PC-3 (cell line): ENCODE measurements at regions not wholly inside any gene's neighbourhood (a gene's known extent, or its start where the extent isn't known, plus 50 kb on each side); places are given as distances from the start of the nearest gene placed in this dataset.

Experiments
- ATAC-seq: fragments of 200-7000 bp; cut with Tn5 transposase; 2 replicates; pipeline ENCODE4 v1.9.1; 2020; ENCODE audit warnings: mild to moderate bottlenecking, moderate library complexity
- BruUV-seq: library from RNA; stranded (reverse); fragments of 400-500 nt; replicated peaks from 2 replicates; lab custom pipeline; 2021; lab: Mats Ljungman, UMichigan
- CTCF ChIA-PET: fragments of 300-600 bp; sonication (Branson Sonifier 250); formaldehyde crosslinking; loops from one replicate; lab custom pipeline; 2022; ENCODE audit warnings: antibody characterized with exemption; lab: Charles Lee
- POLR2A ChIA-PET: fragments of 300-600 bp; sonication (Branson Sonifier 250); formaldehyde crosslinking; loops from one replicate; lab custom pipeline; 2022; ENCODE audit warnings: antibody characterized with exemption; ENCODE audit not compliant: unreplicated experiment; lab: Charles Lee
- DNase-seq: peaks from one replicate; pipeline ENCODE4 v3.0.0-alpha.2; 2015
- H2AFZ ChIP-seq: fragments of 300-600 bp; sonication (generic); 2 replicates; pipeline ENCODE4 v1.6.0; 2016; ENCODE audit warnings: antibody characterized with exemption, low read length
- H3F3A ChIP-seq: fragments of 300-600 bp; sonication (generic); one replicate; pipeline ENCODE4 v1.6.0; 2017; ENCODE audit warnings: antibody characterized with exemption, low read length, control low read depth, mild to moderate bottlenecking; ENCODE audit not compliant: unreplicated experiment
- H3K27ac ChIP-seq: fragments of 300-600 bp; sonication (generic); 2 replicates; pipeline ENCODE4 v1.5.1; 2016; ENCODE audit warnings: mild to moderate bottlenecking, low read length
- H3K27me3 ChIP-seq: fragments of 300-600 bp; sonication (generic); 2 replicates; pipeline ENCODE4 v1.6.1; 2016; ENCODE audit warnings: low read length, mixed read lengths
- H3K36me3 ChIP-seq: fragments of 300-600 bp; sonication (generic); 2 replicates; pipeline ENCODE4 v1.6.1; 2016; ENCODE audit warnings: low read depth, mixed run types, low read length, mixed read lengths
- H3K4me1 ChIP-seq: fragments of 300-600 bp; sonication (generic); 2 replicates; pipeline ENCODE4 v1.5.1; 2016; ENCODE audit warnings: low read length; ENCODE audit not compliant: insufficient read depth
- H3K4me2 ChIP-seq: fragments of 300-600 bp; sonication (generic); 2 replicates; pipeline ENCODE4 v1.6.0; 2016; ENCODE audit warnings: low read length
- H3K4me3 ChIP-seq: fragments of 300-600 bp; sonication (generic); 2 replicates; pipeline ENCODE4 v1.5.1; 2016; ENCODE audit warnings: mild to moderate bottlenecking, low read length, mixed read lengths
- H3K79me2 ChIP-seq: fragments of 300-600 bp; sonication (generic); 2 replicates; pipeline ENCODE4 v1.6.1; 2017; ENCODE audit warnings: low read length, mixed read lengths
- H3K9ac ChIP-seq: fragments of 300-600 bp; sonication (generic); 2 replicates; pipeline ENCODE4 v1.6.0; 2016; ENCODE audit warnings: mild to moderate bottlenecking, low read length
- H3K9me2 ChIP-seq: fragments of 300-600 bp; sonication (generic); replicated peaks from 2 replicates; pipeline ENCODE4 v1.6.1; 2016; ENCODE audit warnings: mixed run types, low read length, mixed read lengths
- H3K9me3 ChIP-seq: fragments of 300-600 bp; sonication (generic); 2 replicates; pipeline ENCODE4 v1.6.1; 2016; ENCODE audit warnings: low read length, mixed read lengths
- H4K20me1 ChIP-seq: fragments of 300-600 bp; sonication (generic); 2 replicates; pipeline ENCODE4 v1.6.1; 2016; ENCODE audit warnings: low read length, mixed read lengths
- EZH2 ChIP-seq: fragments of 300-600 bp; sonication (generic); IDR thresholded peaks from one replicate; pipeline ENCODE4 v1.6.1; 2017; ENCODE audit warnings: antibody characterized with exemption, mild to moderate bottlenecking, low read length; ENCODE audit not compliant: unreplicated experiment
- EZH2phosphoT487 ChIP-seq: fragments of 300-600 bp; sonication (generic); IDR thresholded peaks from 2 replicates; pipeline ENCODE4 v1.6.1; 2018; ENCODE audit warnings: mild to moderate bottlenecking, antibody characterized with exemption, low read length, borderline replicate concordance
- intact Hi-C: fragments of 100-400 bp; cut with micrococcal nuclease; formaldehyde crosslinking; loops from 2 replicates; pipeline ENCODE4 v1.9.0; 2023
- TF ChIP-seq, protein P1 (sequence below): fragments of 300-600 bp; sonication (generic); conservative IDR thresholded peaks from 2 replicates; pipeline ENCODE4 v1.5.1; 2017; ENCODE audit warnings: antibody characterized with exemption, low read depth, mild to moderate bottlenecking, low read length

DNA sequence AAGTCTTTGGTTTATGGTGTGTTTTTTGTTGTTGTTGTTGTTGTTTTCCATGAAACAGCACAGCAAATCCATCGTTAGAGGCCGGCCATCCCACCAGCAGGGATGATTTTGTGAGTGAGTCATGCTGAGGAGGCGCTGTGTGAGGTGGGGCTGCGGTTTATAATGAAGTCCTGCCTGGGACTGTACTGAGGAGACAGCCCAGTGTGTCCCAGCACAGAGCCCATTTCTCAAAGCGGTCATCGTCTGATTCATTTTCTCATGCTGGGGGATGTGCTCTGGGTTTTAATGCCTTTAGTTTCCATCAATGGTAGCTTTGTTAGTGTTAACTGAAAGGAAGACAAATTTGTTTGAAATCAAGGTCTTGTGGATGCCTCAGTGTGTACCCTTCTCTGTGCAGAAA lies 129.3 kb upstream of the SERP2 start:
- TF ChIP-seq, protein P1, sequence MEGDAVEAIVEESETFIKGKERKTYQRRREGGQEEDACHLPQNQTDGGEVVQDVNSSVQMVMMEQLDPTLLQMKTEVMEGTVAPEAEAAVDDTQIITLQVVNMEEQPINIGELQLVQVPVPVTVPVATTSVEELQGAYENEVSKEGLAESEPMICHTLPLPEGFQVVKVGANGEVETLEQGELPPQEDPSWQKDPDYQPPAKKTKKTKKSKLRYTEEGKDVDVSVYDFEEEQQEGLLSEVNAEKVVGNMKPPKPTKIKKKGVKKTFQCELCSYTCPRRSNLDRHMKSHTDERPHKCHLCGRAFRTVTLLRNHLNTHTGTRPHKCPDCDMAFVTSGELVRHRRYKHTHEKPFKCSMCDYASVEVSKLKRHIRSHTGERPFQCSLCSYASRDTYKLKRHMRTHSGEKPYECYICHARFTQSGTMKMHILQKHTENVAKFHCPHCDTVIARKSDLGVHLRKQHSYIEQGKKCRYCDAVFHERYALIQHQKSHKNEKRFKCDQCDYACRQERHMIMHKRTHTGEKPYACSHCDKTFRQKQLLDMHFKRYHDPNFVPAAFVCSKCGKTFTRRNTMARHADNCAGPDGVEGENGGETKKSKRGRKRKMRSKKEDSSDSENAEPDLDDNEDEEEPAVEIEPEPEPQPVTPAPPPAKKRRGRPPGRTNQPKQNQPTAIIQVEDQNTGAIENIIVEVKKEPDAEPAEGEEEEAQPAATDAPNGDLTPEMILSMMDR: no peak
- TF ChIP-seq EZH2 (no peak), EZH2phosphoT487 (no peak)
- Histone ChIP-seq H3K27me3 (no peaks in the 10 kb centered on the region), H3K4me2 (peak overlapping the region; percentile 55), H4K20me1 (no peaks in the 10 kb centered on the region), H3K4me1 (peaks cover 25% of the 10 kb centered on the region), H3K9ac (peak overlapping the region; percentile 65), H3F3A (no peaks in the 10 kb centered on the region), H3K79me2 (no peaks in the 10 kb centered on the region), H3K36me3 (no peaks in the 10 kb centered on the region), H3K27ac (peak overlapping the region; percentile 92), H3K9me2 (no peaks in the 10 kb centered on the region), H3K4me3 (no peak overlapping the region), H2AFZ (no peak overlapping the region), H3K9me3 (no peaks in the 10 kb centered on the region)
- intact Hi-C loops: loop anchor here (1.0 kb wide), 1 partner anchor 57 kb away; no protein-coding TSS in a partner anchor
- DNase-seq (peak; percentile 77), ATAC-seq (peak; percentile 82)
- CTCF ChIA-PET: no interaction called here
- POLR2A ChIA-PET: interaction anchor here (0.5 kb wide), 1 partner anchor 294 kb away, joined by 4 read pairs; no protein-coding TSS in a partner anchor
- BruUV-seq: no TSS peak

DNA sequence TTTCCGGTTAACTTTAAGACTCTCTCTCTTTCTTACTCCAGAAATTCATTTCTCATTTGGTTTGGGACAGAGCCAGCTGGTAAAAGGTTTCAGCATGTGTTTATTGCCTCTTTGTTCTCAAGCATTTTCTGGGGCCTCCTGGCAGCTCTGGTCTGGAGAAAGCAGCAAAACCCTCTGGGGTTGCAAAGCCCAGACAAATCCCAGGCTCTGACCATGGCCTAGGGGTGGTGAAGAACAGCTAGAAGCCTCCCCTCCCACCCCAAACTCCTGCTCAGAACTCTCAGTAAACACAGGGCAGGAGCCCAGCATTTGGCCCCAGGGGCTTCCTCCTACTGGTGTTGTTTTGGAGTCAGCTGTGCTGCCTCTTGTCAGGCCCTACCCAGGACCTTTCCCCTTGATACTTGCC lies 124.2 kb upstream of the SERP2 start:
- ATAC-seq (peak; percentile 68), DNase-seq (peak; percentile 37)
- peaks cover 22% of the 10 kb centered on the region for H3K4me1 ChIP-seq
- peak overlapping the region; percentile 30; the same call in 1 of the 2 replicates for H3K9ac ChIP-seq
- no peak overlapping the region for H3K4me3 ChIP-seq
- BruUV-seq: no TSS peak
- ChIA-PET CTCF (no interaction called here), POLR2A (no interaction called here)
- H3K4me2 ChIP-seq: peak overlapping the region; percentile 49; the same call in 1 of the 2 replicates
- H3K9me2 ChIP-seq: no peaks in the 10 kb centered on the region
- H4K20me1 ChIP-seq: no peaks in the 10 kb centered on the region
- intact Hi-C loops: no loop called here
- TF ChIP-seq, protein P1: no peak
- no peak for TF ChIP-seq EZH2
- no peak for TF ChIP-seq EZH2phosphoT487
- no peaks in the 10 kb centered on the region for H3K9me3 ChIP-seq
- no peaks in the 10 kb centered on the region for H3K27me3 ChIP-seq
- peak overlapping the region; percentile 55; the same call in 1 of the 2 replicates for H2AFZ ChIP-seq
- H3K79me2 ChIP-seq: no peaks in the 10 kb centered on the region
- no peaks in the 10 kb centered on the region for H3K36me3 ChIP-seq
- H3K27ac ChIP-seq: peak overlapping the region; percentile 73
- H3F3A ChIP-seq: no peaks in the 10 kb centered on the region

DNA sequence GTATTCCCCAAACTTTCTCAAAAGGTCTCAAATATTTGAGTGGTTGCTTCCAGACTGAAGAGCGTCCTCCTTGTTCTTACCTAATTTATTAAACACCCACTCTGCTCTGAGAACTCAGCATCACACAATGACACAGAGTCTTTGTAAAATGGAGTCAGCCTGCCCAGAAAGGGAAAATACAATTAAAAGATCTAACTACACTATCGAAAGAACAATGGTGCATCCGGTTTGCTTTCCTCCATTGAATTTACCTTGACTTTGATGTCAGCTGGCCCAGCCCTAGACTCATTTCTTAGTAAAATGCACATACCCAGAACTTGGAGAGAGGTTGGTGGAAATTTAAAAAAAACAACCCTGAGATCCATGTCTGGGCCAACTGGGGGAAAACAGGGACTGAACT lies 120.7 kb upstream of the SERP2 start:
- no TSS peak for BruUV-seq
- DNase-seq: no peak
- H3K36me3 ChIP-seq: no peaks in the 10 kb centered on the region
- H3K4me2 ChIP-seq: no peak overlapping the region
- no peak overlapping the region for H3K4me3 ChIP-seq
- peaks cover 13% of the 10 kb centered on the region for H3K4me1 ChIP-seq
- H3K9me3 ChIP-seq: no peaks in the 10 kb centered on the region
- TF ChIP-seq EZH2phosphoT487 (no peak), EZH2 (no peak)
- TF ChIP-seq, protein P1: no peak
- H3K9me2 ChIP-seq: no peaks in the 10 kb centered on the region
- intact Hi-C loops: no loop called here
- CTCF ChIA-PET: no interaction called here
- no peaks in the 10 kb centered on the region for H3K79me2 ChIP-seq
- H3F3A ChIP-seq: no peaks in the 10 kb centered on the region
- no peaks in the 10 kb centered on the region for H3K27me3 ChIP-seq
- no peak overlapping the region for H3K27ac ChIP-seq
- H4K20me1 ChIP-seq: no peaks in the 10 kb centered on the region
- H3K9ac ChIP-seq: no peak overlapping the region
- POLR2A ChIA-PET: no interaction called here
- H2AFZ ChIP-seq: no peak overlapping the region
- no peak for ATAC-seq
